Pulmonary artery endothelial cell (primary cell): ENCODE measurements at regions not wholly inside any gene's neighbourhood (a gene's known extent, or its start where the extent isn't known, plus 50 kb on each side); places are given as distances from the start of the nearest gene placed in this dataset.
"Not testable (repeated sequence)": the region's sequence is repeated elsewhere in the genome, so short reads cannot be mapped to it uniquely, and the experiment has no call there.

Experiments used
- DNase-seq: peaks from one replicate; pipeline ENCODE4 v3.0.0-alpha.2; 2011; ENCODE audit warnings: low read depth, low spot score

GRCh38 chr4:71841336-71841735, 57.5 kb upstream of the GC start:
- no peak for DNase-seq

DNA sequence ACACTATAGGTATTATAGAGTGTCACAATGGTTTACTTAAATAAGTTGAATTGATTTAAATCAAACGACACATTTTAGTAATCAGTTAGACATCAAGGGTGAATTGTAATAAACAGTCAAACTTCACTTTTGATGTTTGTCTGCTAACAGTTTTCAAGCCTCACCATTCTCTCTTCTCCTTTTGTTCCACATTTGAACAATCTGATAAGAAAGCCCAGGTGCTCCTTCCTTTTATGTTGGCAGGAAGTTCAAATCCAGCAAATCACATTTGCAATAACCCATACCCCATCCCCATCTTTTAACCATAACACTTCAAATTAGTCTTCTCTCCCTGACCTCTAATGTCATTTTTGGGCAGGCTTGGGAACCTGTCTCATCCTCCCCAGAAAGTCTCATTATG, 63.4 kb upstream of the GC start:
- no peak for DNase-seq

DNA sequence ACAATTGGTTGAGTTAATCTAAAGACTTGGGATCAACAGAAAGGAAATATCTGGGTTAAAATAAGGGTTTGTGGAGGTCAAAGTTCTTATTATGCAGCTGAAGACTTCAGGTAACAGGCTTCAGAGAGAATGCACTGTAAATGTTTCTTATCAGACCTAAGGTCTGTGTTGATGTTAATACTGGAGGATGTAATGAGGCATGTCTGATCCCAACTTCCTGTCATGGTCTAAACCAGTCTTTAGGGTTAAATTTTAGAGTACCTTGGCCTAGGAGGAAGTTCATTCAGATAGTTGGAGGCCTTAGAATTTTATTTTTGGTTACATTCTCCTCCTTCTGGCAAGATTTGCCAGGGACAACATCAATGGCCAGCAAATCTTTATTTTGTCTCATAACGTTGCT, 72.1 kb upstream of the GC start:
- DNase-seq, result no peak

DNA sequence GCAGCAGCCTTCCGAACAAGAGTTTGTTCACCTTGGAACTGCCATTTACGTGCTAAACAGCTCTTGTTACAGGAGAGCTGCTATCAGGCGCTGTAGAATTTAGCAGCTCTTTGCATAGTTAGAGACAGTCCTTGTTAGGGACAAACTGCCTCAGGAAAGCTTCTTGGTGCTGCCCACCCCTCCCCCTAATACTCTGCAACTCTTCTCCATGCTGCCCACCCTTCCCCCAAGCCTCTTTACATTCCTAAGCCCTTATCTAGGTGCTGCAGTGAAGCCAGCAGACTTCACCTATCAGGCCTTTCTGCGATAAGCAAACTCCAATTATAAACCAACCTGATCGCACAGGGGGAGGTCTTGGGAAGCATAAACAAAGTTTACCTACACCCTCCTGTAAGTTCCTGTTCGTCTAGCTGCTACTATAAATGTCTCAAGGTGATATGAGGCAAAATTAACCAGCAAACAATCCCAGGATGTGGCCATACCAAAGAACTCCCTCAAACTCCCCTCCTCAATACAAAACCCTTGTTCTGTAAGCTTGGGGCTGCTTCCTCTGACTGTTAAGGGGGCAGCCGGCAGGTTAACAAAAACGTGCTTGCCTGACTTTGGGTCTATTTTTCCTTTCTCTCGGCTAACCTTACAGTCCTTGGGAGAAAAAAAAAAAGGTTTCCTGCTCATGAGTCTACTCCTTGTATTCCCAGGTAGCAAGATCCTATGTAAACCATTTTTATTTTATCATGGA, 74.0 kb upstream of the GC start:
- no peak for DNase-seq

DNA sequence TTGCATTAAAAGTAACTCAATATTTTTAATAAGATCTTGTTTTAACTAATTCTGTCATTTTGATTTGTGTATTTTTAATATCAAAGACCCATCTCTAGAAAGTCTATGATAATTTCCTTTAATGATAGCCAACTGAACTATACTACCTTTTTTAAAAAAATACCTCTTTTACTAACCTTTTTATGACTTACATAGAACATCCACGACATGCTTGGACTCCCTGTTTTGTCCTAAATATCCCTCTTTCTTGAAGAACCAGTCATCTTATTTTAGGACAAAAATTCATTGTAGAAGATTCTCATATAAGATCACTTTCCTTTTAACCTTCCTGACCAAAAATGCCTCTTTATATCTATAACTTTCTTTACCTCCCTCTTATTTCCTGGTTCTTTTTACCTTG, 76.8 kb upstream of the GC start:
- DNase-seq, result no peak

GRCh38 chr4:71862315-71862714, 78.4 kb upstream of the GC start:
- DNase-seq, result no peak

DNA sequence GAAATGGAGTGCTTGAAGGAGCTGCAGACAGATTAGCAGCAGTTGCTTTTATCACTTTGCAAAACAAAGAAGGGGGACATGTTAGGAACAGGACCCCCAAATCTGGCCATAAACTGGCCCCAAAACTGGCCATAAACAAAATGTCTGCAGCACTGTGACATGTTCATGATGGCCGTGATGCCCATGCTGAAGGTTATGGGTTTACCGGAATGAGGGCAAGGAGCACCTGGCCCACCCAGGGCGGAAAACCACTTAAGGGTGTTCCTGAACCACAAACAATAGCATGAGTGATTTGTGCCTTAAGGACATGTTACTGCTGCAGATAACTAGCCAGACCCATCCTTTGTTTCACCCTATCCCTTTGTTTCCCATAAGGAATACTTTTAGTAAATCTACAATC, 79.6 kb upstream of the GC start:
- DNase-seq, result no peak

- no peak for DNase-seq
These were observed 80.5 kb upstream of the GC start for GRCh38 chr4:71864380-71864779.

- no peak for DNase-seq
These were observed 82.5 kb upstream of the GC start for GRCh38 chr4:71866212-71866885.

DNA sequence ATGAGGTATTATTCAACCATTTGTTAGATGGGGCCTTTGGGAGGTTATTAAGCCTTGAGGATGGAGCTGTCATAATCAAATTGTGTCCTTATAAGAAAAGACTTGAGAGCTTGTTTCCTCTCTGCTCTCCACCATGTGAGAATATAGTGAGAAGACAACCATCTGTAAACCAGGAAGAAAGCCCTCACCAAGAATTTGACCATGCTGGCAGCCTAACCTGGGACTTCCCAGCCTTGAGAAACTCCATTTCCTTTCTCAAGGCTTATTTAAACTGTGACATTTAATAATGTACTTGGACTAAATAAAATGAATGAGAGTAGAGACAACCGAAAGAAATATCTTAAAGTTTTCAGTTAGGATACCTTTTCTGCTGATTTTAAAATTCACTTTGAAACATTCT, 83.7 kb upstream of the GC start:
- DNase-seq, result no peak

DNA sequence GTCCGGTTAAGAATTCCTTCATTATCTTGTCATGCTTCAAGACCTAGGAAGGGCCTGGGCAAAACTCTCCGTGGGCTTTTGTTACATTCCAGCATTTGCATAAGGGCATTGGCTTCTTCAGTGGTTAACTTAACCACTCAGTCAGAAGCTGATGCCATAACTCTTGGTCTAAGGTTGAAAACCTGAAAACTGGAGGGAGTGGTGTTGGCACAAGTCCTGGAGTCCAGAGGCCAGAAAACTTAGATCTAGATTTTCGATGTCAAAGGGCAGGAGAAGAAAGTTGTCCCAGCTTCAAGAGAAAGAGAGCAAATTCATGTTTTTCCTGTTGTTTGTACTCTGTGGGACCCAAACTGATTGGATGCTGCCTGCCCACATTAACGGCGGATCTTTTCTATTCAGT, 86.6 kb upstream of the GC start:
- DNase-seq, result no peak

- no peak for DNase-seq
These were observed 88.3 kb upstream of the GC start for GRCh38 chr4:71872221-71872620.

DNA sequence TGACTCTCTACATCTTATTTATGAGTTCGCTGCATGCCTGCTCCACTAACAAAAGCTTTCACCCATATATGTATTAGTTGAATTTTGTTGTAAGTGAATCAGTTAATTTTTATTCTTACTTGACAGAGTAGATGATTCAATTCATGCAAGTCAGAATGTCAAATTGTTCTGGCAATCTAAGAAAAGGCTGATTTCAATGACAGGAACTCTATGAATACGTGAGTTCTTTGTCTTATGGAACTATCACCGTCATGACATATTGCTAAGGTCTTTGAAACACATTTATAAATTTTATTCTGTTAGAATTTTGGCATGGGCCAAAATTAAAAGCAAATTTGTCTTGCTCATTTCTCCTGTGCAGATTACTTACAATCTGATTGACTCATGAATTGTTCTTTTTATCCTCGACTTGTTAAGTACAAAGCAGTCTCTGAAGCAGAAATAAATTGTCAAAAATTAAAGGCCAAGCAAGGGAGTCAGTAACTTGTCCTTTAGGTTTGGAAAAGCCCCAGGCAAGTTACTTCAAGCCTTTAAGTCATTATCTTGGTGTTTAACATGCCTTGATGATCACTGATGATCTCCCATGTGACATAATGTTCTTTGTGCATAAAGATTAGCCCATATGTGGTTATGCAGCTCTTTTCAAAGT, 89.0 kb upstream of the GC start:
- no peak for DNase-seq

GRCh38 chr4:71878376-71878775, 94.5 kb upstream of the GC start:
- DNase-seq, result no peak

- DNase-seq, result no peak
These were observed 98.4 kb upstream of the GC start for GRCh38 chr4:71882113-71882841.

- not testable (repeated sequence) for DNase-seq
These were observed 116.5 kb upstream of the GC start for GRCh38 chr4:71900366-71900765.

DNA sequence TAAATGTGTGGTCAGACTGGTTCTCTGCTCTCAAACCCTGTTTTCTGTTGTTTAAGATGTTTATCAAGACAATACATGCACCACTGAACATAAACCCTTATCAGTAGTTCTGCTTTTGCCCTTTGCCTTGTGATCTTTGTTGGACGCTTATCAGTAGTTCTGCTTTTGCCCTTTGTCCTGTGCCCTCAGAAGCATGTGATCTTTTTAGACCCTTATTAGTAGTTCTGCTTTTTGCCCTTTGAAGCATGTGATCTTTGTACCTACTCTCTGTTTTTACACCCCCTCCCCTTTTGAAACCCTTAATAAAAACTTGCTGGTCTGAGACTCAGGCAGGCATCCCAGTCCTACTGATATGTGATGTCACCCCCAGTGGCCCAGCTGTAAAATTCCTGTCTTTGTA, 121.7 kb upstream of the GC start:
- DNase-seq, result not testable (repeated sequence)

- DNase-seq, result no peak
These were observed 122.2 kb upstream of the GC start for GRCh38 chr4:71906096-71906495.

DNA sequence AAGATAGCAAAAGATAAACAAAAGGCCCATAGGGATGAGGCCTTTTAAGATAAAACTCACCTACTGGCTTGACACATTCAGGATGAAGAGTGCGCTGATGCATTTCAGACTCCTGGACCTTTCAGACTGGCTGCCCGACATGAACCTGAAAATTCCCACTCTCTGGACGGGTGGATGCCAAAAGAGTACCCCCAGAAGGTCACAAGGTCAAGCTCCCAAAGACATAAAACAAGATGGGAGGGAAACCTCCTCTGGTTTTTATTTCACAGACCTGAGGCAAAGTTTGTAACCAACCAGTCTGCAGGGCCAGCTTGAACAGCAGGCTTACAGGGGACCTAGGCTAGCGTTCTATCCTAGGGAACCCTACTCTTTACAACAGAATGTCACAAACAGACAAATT, 123.2 kb upstream of the GC start:
- DNase-seq, result no peak

GRCh38 chr4:71907782-71908181, 123.9 kb upstream of the GC start:
- no peak for DNase-seq

DNA sequence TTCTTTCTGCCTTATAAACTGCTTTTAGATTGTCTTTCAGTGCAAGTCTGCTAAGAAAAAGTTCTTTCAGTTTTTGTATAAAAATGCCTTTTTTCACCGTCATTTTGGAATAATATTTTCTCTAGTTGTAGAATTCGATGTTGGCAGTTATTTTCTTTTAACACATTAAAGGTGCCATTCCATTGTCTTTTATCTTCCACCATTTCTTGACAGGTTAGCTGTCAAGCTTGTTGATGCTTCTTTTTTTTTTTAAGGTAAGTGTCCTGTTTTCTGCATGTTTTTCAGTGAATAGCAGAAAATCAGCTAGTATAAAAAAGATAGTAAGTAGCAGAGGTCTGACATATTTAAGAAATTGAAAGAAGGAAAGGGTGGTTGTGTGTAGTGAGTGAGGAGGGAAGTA, 118.5 kb upstream of the NPFFR2 start:
- no peak for DNase-seq

- no peak for DNase-seq
These were observed 108.7 kb upstream of the NPFFR2 start for GRCh38 chr4:71923070-71923469.
